H1 (cell line): ENCODE measurements at regions not wholly inside any gene's neighbourhood (a gene's known extent, or its start where the extent isn't known, plus 50 kb on each side); places are given as distances from the start of the nearest gene placed in this dataset.
A peak's percentile ranks its signal among the peaks of the same experiment; 100 is the strongest.

Experiments used
- CTCF ChIA-PET: fragments of 300-600 bp; sonication (Branson Sonifier 250); formaldehyde crosslinking; loops from one replicate; lab custom pipeline; 2021; ENCODE audit not compliant: partially characterized antibody; lab: Charles Lee
- POLR2A ChIA-PET: fragments of 300-600 bp; sonication (Branson Sonifier 250); formaldehyde crosslinking; loops from one replicate; lab custom pipeline; 2021; ENCODE audit warnings: inconsistent platforms; ENCODE audit not compliant: partially characterized antibody; lab: Charles Lee
- DNase-seq, 2 experiments: peaks; one replicate each; pipeline versions ENCODE4 v3.0.0 to v3.0.0-alpha.2; 2010 to 2022; ENCODE audit warnings: low spot score in 2 of 2, low read depth in 1 of 2, mixed read lengths in 1 of 2
- FAIRE-seq: peaks from 2 replicates; lab custom pipeline; 2011; peaks lifted over from hg19 to GRCh38; lab: Jason Lieb, UNC
- H2AFZ ChIP-seq: 2 replicates; pipeline ENCODE4 v1.8.1; 2012; ENCODE audit warnings: low read length, inconsistent platforms
- H2AK5ac ChIP-seq: 2 replicates; pipeline ENCODE4 v1.6.1; 2013; ENCODE audit warnings: low read depth, low read length
- H2BK120ac ChIP-seq: replicated peaks from 2 replicates; pipeline ENCODE3; 2013; ENCODE audit warnings: low read depth, low read length, inconsistent platforms
- H2BK12ac ChIP-seq: 2 replicates; pipeline ENCODE4 v1.6.1; 2013; ENCODE audit warnings: low read depth, low read length
- H2BK15ac ChIP-seq: 2 replicates; pipeline ENCODE4 v1.6.1; 2013; ENCODE audit warnings: low read length
- H2BK20ac ChIP-seq: 2 replicates; pipeline ENCODE4 v1.6.1; 2013; ENCODE audit warnings: low read length
- H2BK5ac ChIP-seq: 2 replicates; pipeline ENCODE4 v1.6.1; 2013; ENCODE audit warnings: low read depth, low read length
- H3K14ac ChIP-seq: 2 replicates; pipeline ENCODE4 v1.6.1; 2013; ENCODE audit warnings: inconsistent platforms; ENCODE audit not compliant: insufficient read length
- H3K18ac ChIP-seq: 2 replicates; pipeline ENCODE4 v1.6.1; 2013; ENCODE audit warnings: low read length; ENCODE audit errors: extremely low read depth
- H3K23ac ChIP-seq: 2 replicates; pipeline ENCODE4 v1.6.1; 2013; ENCODE audit warnings: inconsistent platforms; ENCODE audit not compliant: insufficient read length
- H3K23me2 ChIP-seq: 2 replicates; pipeline ENCODE4 v1.6.1; 2013; ENCODE audit warnings: low read depth, low read length
- H3K27ac ChIP-seq: 2 replicates; pipeline ENCODE4 v1.6.1; 2011; ENCODE audit warnings: low read depth, low read length, inconsistent platforms
- H3K27me3 ChIP-seq, 4 experiments: replicated peaks in 1 of 4; 1 replicate in 1 of 4; 2 replicates in 3 of 4; pipeline versions ENCODE4 v1.6.1 to v1.8.1; 2011 to 2013; ENCODE audit warnings: low read length in 3 of 4, mild to moderate bottlenecking in 3 of 4, inconsistent platforms in 2 of 4, mixed read lengths in 2 of 4, moderate library complexity in 1 of 4; ENCODE audit not compliant: control insufficient read depth in 3 of 4, insufficient read depth in 3 of 4; ENCODE audit errors: extremely low read depth in 1 of 4
- H3K36me3 ChIP-seq, 4 experiments: 2 replicates each; pipeline versions ENCODE4 v1.6.1 to v1.8.1; 2011 to 2013; ENCODE audit warnings: mild to moderate bottlenecking in 4 of 4, low read length in 3 of 4, moderate library complexity in 2 of 4, control low read depth in 1 of 4, inconsistent platforms in 1 of 4; ENCODE audit not compliant: insufficient read depth in 4 of 4, control insufficient read depth in 2 of 4
- H3K4ac ChIP-seq: replicated peaks from 2 replicates; pipeline ENCODE3; 2013; ENCODE audit warnings: low read length, low read depth, mixed read lengths, inconsistent platforms; ENCODE audit not compliant: insufficient read length
- H3K4me1 ChIP-seq, 4 experiments: replicated peaks in 1 of 4; 1 replicate in 1 of 4; 2 replicates in 3 of 4; pipeline versions ENCODE4 v1.6.1 to v1.8.1; 2011 to 2013; ENCODE audit warnings: low read length in 3 of 4, inconsistent platforms in 2 of 4, mixed read lengths in 1 of 4; ENCODE audit not compliant: insufficient read depth in 4 of 4, control insufficient read depth in 3 of 4
- H3K4me2 ChIP-seq, 2 experiments: 2 replicates each; pipeline versions ENCODE4 v1.6.1 to v1.8.1; 2011 to 2013; ENCODE audit warnings: low read depth in 2 of 2, low read length in 2 of 2, control low read depth in 1 of 2, inconsistent platforms in 1 of 2, mild to moderate bottlenecking in 1 of 2; ENCODE audit not compliant: insufficient read depth in 1 of 2
- H3K4me3 ChIP-seq, 4 experiments: fragments of 200-600, 300-600 bp in 1 of 4; sonication (generic), shearing (Covaris generic), sonication (Bioruptor Twin) in 1 of 4; 2 replicates each; pipeline versions ENCODE4 v1.5.1 to v1.8.1; 2011 to 2016; ENCODE audit warnings: low read length in 4 of 4, low read depth in 3 of 4, control low read depth in 2 of 4, inconsistent platforms in 2 of 4, mild to moderate bottlenecking in 2 of 4, mixed read lengths in 1 of 4, moderate library complexity in 1 of 4; ENCODE audit not compliant: insufficient read depth in 2 of 4; ENCODE audit errors: extremely low read depth in 1 of 4
- H3K56ac ChIP-seq: replicated peaks from 2 replicates; pipeline ENCODE3; 2013; ENCODE audit warnings: low read depth, mild to moderate bottlenecking, mixed read lengths, low read length, inconsistent platforms; ENCODE audit not compliant: insufficient read length
- H3K79me1 ChIP-seq: 2 replicates; pipeline ENCODE4 v1.6.1; 2013; ENCODE audit warnings: low read depth, low read length, control low read depth
- H3K79me2 ChIP-seq, 2 experiments: 2 replicates each; pipeline versions ENCODE4 v1.6.1 to v1.8.1; 2012 to 2013; ENCODE audit warnings: low read length in 2 of 2, mild to moderate bottlenecking in 2 of 2, inconsistent platforms in 1 of 2; ENCODE audit not compliant: insufficient read depth in 2 of 2, control insufficient read depth in 1 of 2
- H3K9ac ChIP-seq, 4 experiments: replicated peaks in 1 of 4; 1 replicate in 1 of 4; 2 replicates in 3 of 4; pipeline versions ENCODE4 v1.6.1 to v1.8.1; 2011 to 2013; ENCODE audit warnings: low read depth in 3 of 4, low read length in 3 of 4, control low read depth in 2 of 4, mild to moderate bottlenecking in 2 of 4, moderate library complexity in 2 of 4, inconsistent platforms in 1 of 4; ENCODE audit errors: extremely low read depth in 1 of 4
- H3K9me3 ChIP-seq, 2 experiments: 2 replicates each; pipeline versions ENCODE4 v1.6.1 to v1.8.1; 2012 to 2013; ENCODE audit warnings: mild to moderate bottlenecking in 2 of 2, moderate library complexity in 2 of 2, control low read depth in 1 of 2, inconsistent platforms in 1 of 2, low read depth in 1 of 2, low read length in 1 of 2, mixed read lengths in 1 of 2; ENCODE audit not compliant: insufficient read depth in 2 of 2
- H4K20me1 ChIP-seq, 2 experiments: replicated peaks in 1 of 2; 2 replicates each; pipeline versions ENCODE3 to v1.8.1; 2011 to 2013; ENCODE audit warnings: inconsistent platforms in 2 of 2, low read length in 2 of 2, mild to moderate bottlenecking in 1 of 2; ENCODE audit not compliant: insufficient read depth in 2 of 2, control insufficient read depth in 1 of 2
- H4K5ac ChIP-seq: 2 replicates; pipeline ENCODE4 v1.6.1; 2013; ENCODE audit warnings: low read length, low read depth, mixed read lengths, inconsistent platforms; ENCODE audit not compliant: insufficient read length
- H4K8ac ChIP-seq: 2 replicates; pipeline ENCODE4 v1.8.0; 2013; ENCODE audit warnings: mild to moderate bottlenecking, moderate library complexity, low read length, inconsistent platforms; ENCODE audit not compliant: insufficient read depth; ENCODE audit errors: extremely low read depth
- H4K91ac ChIP-seq: replicated peaks from 2 replicates; pipeline ENCODE3; 2013; ENCODE audit warnings: low read length, mixed read lengths, inconsistent platforms; ENCODE audit not compliant: insufficient read length
- BRCA1 ChIP-seq: IDR thresholded peaks from 2 replicates; pipeline ENCODE4 v1.6.1; 2012; ENCODE audit warnings: low read depth, low read length, improper control_type of control experiment
- CHD2 ChIP-seq: IDR thresholded peaks from 2 replicates; pipeline ENCODE4 v1.6.1; 2012; ENCODE audit warnings: low read length, improper control_type of control experiment
- CTBP2 ChIP-seq: IDR thresholded peaks from 2 replicates; pipeline ENCODE4 v1.7.0; 2011; ENCODE audit warnings: borderline replicate concordance, mild to moderate bottlenecking, moderate library complexity, mixed read lengths, low read length; ENCODE audit not compliant: insufficient read depth, insufficient read length
- EGR1 ChIP-seq: IDR thresholded peaks from 2 replicates; pipeline ENCODE4 v1.6.1; 2011; ENCODE audit warnings: low read depth, low read length, borderline replicate concordance
- EZH2 ChIP-seq: fragments of 200-600 bp; sonication (generic); IDR thresholded peaks from 2 replicates; pipeline ENCODE4 v1.7.1; 2012; ENCODE audit warnings: low read depth, mild to moderate bottlenecking, moderate library complexity, low read length, inconsistent platforms; ENCODE audit not compliant: severe bottlenecking
- KDM1A ChIP-seq: fragments of 200-600, 300-600 bp; sonication (generic); IDR thresholded peaks from 2 replicates; pipeline ENCODE4 v1.7.1; 2016; ENCODE audit warnings: mild to moderate bottlenecking, low read length, borderline replicate concordance
- MAFK ChIP-seq: IDR thresholded peaks from 2 replicates; pipeline ENCODE4 v1.6.1; 2012; ENCODE audit warnings: low read depth, mild to moderate bottlenecking, improper control_type of control experiment, low read length
- RFX5 ChIP-seq: IDR thresholded peaks from 2 replicates; pipeline ENCODE4 v1.6.1; 2011; ENCODE audit warnings: low read depth, low read length, improper control_type of control experiment, borderline replicate concordance
- RXRA ChIP-seq: IDR thresholded peaks from 2 replicates; pipeline ENCODE4 v1.6.1; 2011; ENCODE audit warnings: low read depth, mild to moderate bottlenecking, low read length, moderate library complexity; ENCODE audit not compliant: insufficient read depth
- SIRT6 ChIP-seq: IDR thresholded peaks from one replicate; pipeline ENCODE4 v1.7.1; 2012; ENCODE audit warnings: low read length, inconsistent platforms
- SP4 ChIP-seq: IDR thresholded peaks from 2 replicates; pipeline ENCODE4 v1.6.1; 2012; ENCODE audit warnings: low read length, inconsistent platforms
- TAF1 ChIP-seq: IDR thresholded peaks from 2 replicates; pipeline ENCODE4 v1.6.1; 2011; ENCODE audit warnings: mild to moderate bottlenecking, low read depth, low read length
- WGBS, 2 experiments: shearing (Covaris generic) in 1 of 2; methylation state at CpG; one replicate each; pipeline versions ENCODE4 v1.1.6 to v1.1.7; 2013 to 2015; ENCODE audit warnings: low lambda C conversion rate in 2 of 2, mixed read lengths in 2 of 2, inconsistent platforms in 1 of 2, low coverage in 1 of 2, missing lambda C conversion rate in 1 of 2; ENCODE audit not compliant: insufficient replicate concordance in 2 of 2, insufficient coverage in 1 of 2, insufficient read length in 1 of 2; ENCODE audit errors: extremely low coverage in 1 of 2, missing lambda C conversion rate in 1 of 2; 5-methylcytosine and 5-hydroxymethylcytosine counted together
- TF ChIP-seq, protein P1 (sequence below): IDR thresholded peaks from 2 replicates; pipeline ENCODE4 v1.6.1; 2011; ENCODE audit warnings: low read depth, mild to moderate bottlenecking, low read length; ENCODE audit not compliant: insufficient read depth
- TF ChIP-seq, protein P2 (sequence below): IDR thresholded peaks from 2 replicates; pipeline ENCODE4 v1.6.1; 2012; ENCODE audit warnings: inconsistent platforms

DNA sequence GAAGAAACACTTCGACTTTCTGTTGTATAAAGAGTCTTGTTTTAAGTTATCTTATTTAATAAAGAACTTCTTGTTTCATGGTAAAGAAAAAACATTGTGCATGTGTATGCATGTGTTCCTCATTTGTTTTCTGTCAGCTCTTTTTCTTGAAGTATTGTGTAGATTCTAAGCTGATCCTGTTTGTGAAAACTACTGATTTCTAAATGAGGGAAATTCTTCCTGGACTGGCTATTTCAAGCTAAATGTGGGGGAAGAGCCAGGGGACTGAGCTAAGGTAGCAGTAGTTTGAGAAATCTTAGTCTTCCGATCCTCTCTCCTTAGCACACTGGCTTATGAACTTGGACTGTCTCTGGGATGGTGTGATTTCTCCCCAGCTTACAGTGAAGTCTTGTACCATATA lies 56.4 kb upstream of the RBMS1 start:
- Histone ChIP-seq H3K4me3 (no peak overlapping the region), H3K14ac (no peak overlapping the region), H2BK20ac (peak overlapping the region; percentile 2; the same call in 1 of the 2 replicates), H3K18ac (no peak overlapping the region), H2BK120ac (no peak overlapping the region), H3K79me1 (no peaks in the 10 kb centered on the region), H4K91ac (no peak overlapping the region), H4K8ac (no peak overlapping the region), H4K20me1 (no peaks in the 10 kb centered on the region), H3K4me2 (no peak overlapping the region), H3K9ac (no peak overlapping the region), H3K9me3 (no peaks in the 10 kb centered on the region), H2BK12ac (no peak overlapping the region), H3K23me2 (no peaks in the 10 kb centered on the region), H3K36me3 (no peaks in the 10 kb centered on the region), H3K56ac (no peak overlapping the region), H3K79me2 (no peaks in the 10 kb centered on the region), H3K27ac (no peak overlapping the region), H2AK5ac (no peak overlapping the region), H3K27me3 (no peaks in the 10 kb centered on the region), H4K5ac (no peak overlapping the region), H2AFZ (peak overlapping the region; percentile 1; the same call in 1 of the 2 replicates), H3K23ac (no peak overlapping the region), H3K4ac (no peak overlapping the region), H3K4me1 (peaks cover 0 to 3% (median 0%) of the 10 kb centered on the region in 4 experiments; a peak in 1 of 7 replicates), H2BK5ac (no peak overlapping the region), H2BK15ac (no peak overlapping the region)
- 90% methylated on average over 2 of the region's 2 CpGs; no CpG with 5 or more reads in 1 of the 2 experiments for WGBS, 2 experiments
- ChIA-PET CTCF (interaction anchor here (0.9 to 1.4 kb wide), 3 partner anchors 31 to 241 kb away, joined by 3 to 4 read pairs (median 3); no protein-coding TSS in a partner anchor), POLR2A (interaction anchor here (0.6 kb wide), 1 partner anchor 33 kb away, joined by 4 read pairs; no protein-coding TSS in a partner anchor)
- DNase-seq (no peak), FAIRE-seq (no peak)
- TF ChIP-seq MAFK (no peak), EGR1 (no peak), BRCA1 (no peak), TAF1 (no peak), KDM1A (no peak), RXRA (no peak), CTBP2 (no peak), EZH2 (no peak), RFX5 (no peak), SIRT6 (no peak), CHD2 (no peak), SP4 (no peak)
- TF ChIP-seq, protein P1, sequence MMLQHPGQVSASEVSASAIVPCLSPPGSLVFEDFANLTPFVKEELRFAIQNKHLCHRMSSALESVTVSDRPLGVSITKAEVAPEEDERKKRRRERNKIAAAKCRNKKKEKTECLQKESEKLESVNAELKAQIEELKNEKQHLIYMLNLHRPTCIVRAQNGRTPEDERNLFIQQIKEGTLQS: no peak
- TF ChIP-seq, protein P2, sequence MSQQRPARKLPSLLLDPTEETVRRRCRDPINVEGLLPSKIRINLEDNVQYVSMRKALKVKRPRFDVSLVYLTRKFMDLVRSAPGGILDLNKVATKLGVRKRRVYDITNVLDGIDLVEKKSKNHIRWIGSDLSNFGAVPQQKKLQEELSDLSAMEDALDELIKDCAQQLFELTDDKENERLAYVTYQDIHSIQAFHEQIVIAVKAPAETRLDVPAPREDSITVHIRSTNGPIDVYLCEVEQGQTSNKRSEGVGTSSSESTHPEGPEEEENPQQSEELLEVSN: no peak
